AG08395 (cell line): ENCODE measurements at regions not wholly inside any gene's neighbourhood (a gene's known extent, or its start where the extent isn't known, plus 50 kb on each side); places are given as distances from the start of the nearest gene placed in this dataset.
"Not testable (repeated sequence)": the region's sequence is repeated elsewhere in the genome, so short reads cannot be mapped to it uniquely, and the experiment has no call there.

ENCODE experiments used
- DNase-seq: peaks from one replicate; pipeline ENCODE4 v3.0.0; 2012; ENCODE audit warnings: mixed read lengths, low spot score

GRCh38 chr2:8118940-8119781, 562.7 kb upstream of the ID2 start:
- no peak for DNase-seq

- DNase-seq = peak; percentile 50
These were observed 561.9 kb upstream of the ID2 start for GRCh38 chr2:8119782-8120505.

DNA sequence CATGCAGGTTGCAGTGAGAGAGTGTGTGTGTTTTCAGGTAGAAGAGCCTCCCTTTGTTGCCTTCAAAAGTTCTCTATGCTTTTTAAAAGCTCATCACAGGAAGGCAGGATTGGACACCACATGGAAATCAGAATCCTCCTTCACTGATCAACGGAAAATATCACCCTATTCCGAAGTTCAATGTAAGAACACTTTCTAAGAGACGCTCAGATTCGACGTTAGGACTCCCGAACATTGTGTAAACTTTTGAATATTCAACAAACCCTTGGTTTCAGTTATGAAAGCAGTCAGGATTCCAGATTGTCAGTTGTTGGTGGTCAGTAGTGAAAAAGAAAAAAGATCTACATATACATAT, 561.4 kb upstream of the ID2 start:
- no peak for DNase-seq

DNA sequence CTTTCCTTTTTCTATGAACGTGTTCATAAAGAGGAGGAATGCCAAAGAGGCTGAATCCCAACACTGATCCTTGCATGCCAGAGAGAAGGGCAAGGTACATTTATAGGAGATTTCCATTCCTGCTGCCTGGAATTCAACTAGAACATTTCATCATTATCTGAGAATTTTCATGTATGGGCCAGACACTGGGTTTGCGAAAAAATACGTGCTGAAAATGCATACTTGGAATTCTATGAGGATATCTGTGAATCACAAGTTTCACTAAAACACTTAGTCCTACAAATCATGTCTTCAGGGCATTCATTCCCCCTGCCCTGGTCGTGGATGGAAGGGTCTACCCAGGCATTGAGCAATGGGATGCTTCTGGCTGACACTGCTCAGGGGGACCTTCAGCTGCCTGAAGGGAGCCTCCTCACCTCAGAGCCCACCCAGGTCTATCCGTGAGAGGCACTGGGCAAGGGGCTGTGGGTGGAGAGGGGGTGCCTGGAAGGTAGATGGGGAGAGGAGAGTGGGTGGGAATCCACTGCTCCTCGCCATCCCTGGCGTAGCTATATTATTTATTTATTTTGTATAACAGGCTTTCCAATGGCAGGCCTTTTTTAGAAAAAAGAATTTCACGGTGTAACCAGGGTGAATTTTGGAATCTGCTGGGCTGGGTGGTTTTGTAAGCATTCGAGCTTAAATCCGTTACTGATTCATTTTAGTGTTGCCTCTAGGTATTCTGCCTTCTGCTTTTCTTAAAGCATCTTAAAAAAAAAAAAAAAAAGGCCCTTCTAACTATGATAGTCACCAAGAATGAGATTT, 560.6 kb upstream of the ID2 start:
- no peak for DNase-seq

GRCh38 chr2:8121826-8122513, 559.9 kb upstream of the ID2 start:
- DNase-seq = peak; percentile 44

DNA sequence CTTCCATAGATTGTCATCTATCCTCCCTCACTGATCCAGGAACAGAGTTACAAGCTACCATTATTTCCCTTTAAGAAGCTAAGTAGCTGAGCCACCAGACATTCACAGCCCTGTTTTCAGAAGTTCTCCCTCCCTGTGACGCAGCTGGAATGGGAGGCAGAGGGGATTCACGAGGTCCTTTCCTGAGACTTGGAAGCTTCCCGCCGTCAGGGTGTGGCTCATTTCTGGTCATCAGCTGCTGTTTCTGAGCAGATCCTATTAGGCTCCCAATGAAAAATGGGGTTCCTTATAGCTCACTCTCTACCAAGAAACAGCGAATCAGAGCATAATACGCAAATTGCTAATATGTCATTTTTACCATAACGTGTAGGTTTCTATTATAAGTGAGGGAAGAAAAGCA, 559.3 kb upstream of the ID2 start:
- no peak for DNase-seq

- no peak for DNase-seq
These were observed 558.4 kb upstream of the ID2 start for GRCh38 chr2:8123464-8123863.

DNA sequence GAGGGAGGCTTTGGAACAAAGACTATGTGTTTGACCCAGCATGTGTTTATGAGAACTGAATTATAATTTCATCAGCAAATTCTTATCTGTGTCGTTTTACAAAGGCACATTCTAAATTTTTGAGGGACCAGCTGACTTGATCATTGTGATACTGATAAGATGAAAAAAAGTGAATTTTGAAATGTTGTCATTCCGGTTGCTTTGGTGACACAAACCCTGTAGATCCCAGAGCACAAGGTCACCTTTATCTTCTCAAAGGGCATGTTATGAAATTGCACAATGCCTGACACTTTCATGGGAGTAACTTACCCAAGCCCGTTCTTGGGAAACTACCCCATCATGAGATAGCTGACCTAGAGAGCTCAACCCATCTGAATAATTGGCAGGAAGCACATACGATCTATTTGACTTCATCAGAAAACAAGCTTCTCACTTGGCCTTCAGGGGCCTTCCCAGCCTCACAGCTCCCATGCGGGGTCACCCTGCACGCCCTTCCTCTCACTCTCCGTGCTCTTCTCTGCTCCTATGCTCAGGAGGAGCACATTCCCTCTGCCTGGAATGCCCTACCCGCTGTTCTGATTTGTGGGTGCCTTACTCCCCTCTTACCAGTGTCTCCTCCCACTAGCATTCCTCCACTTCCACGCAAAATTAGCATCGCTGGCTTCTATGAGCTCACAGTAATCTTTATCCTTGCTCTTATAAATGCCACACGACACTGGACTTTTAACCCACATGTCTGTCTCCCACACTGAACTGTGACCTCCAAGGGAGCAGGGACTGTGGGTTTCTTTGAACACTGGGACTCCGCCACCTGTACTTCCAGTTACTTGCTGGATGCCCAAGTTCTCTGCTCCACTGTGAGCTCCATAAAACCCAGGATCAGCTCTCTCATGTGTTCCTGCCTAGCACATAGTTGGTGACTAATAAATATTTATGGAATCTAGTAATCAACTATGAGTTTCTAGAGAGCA, 555.8 kb upstream of the ID2 start:
- no peak for DNase-seq

- DNase-seq = no peak
These were observed 555.1 kb upstream of the ID2 start for GRCh38 chr2:8126783-8127182.

DNA sequence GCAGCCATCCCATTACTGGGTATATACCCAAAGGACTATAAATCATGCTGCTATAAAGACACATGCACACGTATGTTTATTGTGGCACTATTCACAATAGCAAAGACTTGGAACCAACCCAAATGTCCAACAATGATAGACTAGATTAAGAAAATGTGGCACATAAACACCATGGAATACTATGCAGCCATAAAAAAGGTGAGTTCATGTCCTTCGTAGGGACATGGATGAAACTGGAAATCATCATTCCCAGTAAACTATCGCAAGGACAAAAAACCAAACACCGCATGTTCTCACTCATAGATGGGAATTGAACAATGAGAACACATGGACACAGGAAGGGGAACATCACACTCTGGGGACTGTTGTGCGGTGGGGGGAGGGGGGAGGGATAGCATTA, 550.4 kb upstream of the ID2 start:
- not testable (repeated sequence) for DNase-seq

DNA sequence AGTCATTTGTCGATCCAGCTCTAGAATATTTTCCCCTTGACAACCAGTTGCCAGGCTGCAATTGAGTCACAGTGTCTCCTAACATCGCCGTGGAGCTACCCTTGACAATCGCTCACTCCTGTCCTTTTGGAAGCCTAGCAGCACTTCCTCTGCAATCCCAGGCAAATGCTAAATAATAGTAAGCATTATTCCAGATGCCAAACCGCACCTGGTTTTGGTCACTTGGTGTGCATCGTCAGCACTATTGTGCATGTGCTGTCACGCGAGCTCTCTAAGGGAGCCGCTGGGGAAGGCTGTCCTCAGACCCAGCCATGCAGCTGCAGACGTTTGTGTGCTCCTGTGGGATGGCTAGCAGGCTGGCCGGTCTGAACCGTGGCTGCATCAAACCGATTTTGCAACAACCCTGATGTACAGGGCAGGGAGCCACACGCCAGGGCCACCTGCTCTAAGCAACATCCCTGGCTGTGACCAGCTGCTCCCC, 549.5 kb upstream of the ID2 start:
- DNase-seq = peak; percentile 58

GRCh38 chr2:8132879-8133278, 549.0 kb upstream of the ID2 start:
- no peak for DNase-seq

DNA sequence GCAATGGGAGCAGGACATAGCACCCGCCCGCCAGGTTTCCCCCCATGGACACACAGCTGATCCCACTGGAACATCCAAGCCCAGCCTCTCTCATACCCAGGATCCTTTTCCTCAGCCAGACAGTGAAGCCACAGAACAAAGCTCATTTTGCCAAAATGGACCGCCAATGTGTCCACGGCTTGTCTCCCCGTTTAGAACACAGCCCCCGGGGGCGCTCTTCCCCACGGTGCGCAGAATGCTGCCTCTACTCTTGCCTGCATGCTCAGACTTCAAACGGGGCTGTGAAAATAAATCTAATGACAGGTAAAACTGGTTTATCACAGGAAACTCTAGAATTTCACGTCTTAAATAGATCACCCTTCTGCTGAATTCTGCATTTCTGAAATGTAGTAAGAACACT, 548.5 kb upstream of the ID2 start:
- no peak for DNase-seq

GRCh38 chr2:8133913-8134472, 547.9 kb upstream of the ID2 start:
- no peak for DNase-seq

DNA sequence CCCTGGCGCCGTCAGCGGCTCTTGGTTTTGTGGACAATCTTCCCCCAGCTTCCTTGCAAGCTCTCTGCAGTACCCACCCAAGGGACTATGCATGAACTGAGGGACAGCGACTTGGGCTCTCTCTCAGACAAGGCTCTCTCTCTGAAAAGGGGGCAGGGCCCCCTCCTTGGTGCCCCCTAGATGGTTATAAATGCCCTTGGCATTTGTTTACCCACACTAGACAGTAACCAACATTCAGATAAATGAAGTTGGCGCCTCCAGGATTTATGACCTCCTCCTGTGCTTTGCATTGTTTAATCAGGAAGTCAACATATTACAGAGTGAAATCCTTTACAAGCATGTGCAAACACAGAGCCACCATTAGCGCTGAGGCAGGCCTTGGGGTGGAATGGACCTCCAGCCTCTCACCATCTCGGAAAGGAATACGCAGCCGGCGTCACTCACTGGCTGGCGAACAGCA, 547.4 kb upstream of the ID2 start:
- DNase-seq = no peak

- DNase-seq = no peak
These were observed 546.7 kb upstream of the ID2 start for GRCh38 chr2:8134985-8135682.

DNA sequence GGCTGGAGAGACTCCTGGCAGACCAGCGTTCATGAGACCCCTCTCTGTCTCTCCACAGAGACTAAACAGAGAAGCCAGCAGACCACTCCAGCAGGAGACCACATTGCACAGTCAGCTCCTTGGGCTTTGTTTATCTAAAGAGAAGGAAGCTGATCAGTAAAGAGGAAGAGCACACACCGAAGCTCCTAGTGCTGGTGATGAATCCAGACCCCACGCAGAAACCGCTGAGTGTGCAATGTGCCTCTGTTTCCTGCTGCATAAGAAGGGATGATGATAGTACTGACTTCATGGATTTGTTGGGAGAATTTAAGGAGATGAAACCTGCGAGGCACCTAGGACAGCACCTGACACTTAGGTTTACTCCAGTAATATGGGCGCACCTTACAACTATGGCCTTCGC, 544.1 kb upstream of the ID2 start:
- no peak for DNase-seq

DNA sequence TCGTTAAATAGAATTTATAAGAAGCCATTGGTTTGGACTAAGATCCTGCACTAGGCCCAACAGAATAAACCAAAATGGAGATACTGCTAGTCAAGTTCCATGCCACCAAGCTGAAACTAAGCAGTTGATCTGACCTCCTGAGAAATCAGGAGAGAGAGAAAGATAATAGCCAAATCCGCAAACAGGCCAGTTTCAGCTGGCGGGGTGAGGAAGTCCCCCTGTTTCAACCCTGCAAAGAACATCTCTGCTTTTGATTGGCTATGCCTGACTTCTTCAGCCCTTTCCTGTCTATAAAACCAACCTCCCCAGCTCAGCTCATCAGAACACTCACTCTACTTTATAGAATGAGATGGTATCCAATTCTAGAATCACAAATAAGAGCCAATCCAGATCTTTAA, 543.3 kb upstream of the ID2 start:
- no peak for DNase-seq

- peak; percentile 78 for DNase-seq
These were observed 542.8 kb upstream of the ID2 start for GRCh38 chr2:8138923-8139667.
